Fibroblast of lung (primary cell): ENCODE measurements at regions not wholly inside any gene's neighbourhood (a gene's known extent, or its start where the extent isn't known, plus 50 kb on each side); places are given as distances from the start of the nearest gene placed in this dataset.

Experiments used
- EZH2 ChIP-seq: IDR thresholded peaks from 2 replicates; pipeline ENCODE4 v1.5.1; 2012; ENCODE audit warnings: low read length, control low read depth, mild to moderate bottlenecking; ENCODE audit errors: missing control alignments
- TF ChIP-seq, protein P1 (sequence below), 2 donors: IDR thresholded peaks in 1 of 2; conservative IDR thresholded peaks in 1 of 2; 1 replicate in 1 of 2; 2 replicates in 1 of 2; pipeline ENCODE4 v1.5.1; 2011 to 2012; ENCODE audit warnings: low read length in 2 of 2, control low read depth in 1 of 2, inconsistent platforms in 1 of 2, low read depth in 1 of 2, mild to moderate bottlenecking in 1 of 2

DNA sequence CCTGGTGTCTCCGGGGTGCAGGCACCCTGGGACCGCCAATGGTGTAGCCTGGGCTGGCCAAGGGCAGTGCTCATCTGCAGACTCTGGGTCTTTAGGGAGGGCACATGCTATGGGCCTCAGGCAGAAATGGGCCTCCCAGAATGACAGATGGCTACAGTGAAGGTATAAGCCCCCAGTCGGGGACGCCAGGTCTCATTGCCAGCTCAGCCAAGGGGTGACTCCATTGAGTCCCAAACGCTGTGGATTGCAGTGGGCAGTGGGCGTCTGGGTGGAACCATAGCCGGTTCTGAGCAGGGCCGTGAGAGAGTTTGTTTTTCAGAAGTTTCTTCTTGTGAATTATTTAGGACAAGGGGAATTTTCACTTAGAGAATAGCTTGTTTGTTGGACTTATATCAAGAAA lies 516.9 kb downstream of the TBC1D22A start:
- TF ChIP-seq, protein P1, sequence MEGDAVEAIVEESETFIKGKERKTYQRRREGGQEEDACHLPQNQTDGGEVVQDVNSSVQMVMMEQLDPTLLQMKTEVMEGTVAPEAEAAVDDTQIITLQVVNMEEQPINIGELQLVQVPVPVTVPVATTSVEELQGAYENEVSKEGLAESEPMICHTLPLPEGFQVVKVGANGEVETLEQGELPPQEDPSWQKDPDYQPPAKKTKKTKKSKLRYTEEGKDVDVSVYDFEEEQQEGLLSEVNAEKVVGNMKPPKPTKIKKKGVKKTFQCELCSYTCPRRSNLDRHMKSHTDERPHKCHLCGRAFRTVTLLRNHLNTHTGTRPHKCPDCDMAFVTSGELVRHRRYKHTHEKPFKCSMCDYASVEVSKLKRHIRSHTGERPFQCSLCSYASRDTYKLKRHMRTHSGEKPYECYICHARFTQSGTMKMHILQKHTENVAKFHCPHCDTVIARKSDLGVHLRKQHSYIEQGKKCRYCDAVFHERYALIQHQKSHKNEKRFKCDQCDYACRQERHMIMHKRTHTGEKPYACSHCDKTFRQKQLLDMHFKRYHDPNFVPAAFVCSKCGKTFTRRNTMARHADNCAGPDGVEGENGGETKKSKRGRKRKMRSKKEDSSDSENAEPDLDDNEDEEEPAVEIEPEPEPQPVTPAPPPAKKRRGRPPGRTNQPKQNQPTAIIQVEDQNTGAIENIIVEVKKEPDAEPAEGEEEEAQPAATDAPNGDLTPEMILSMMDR (conservative IDR thresholded peaks at IDR 0.05 in 1 of 2, IDR thresholded peaks at IDR 0.05 in 1 of 2; ENCODE audit: low read depth in 1 of 2, low read length in 2 of 2): no peak
- no peak for TF ChIP-seq EZH2
